Anterior cingulate cortex (tissue), 58 donors: ENCODE measurements at regions not wholly inside any gene's neighbourhood (a gene's known extent, or its start where the extent isn't known, plus 50 kb on each side); places are given as distances from the start of the nearest gene placed in this dataset.

Experiments
- DNase-seq, 58 donors: peaks; one replicate each; lab custom pipeline; 2025; lab: John Stamatoyannopoulos, UW

DNA sequence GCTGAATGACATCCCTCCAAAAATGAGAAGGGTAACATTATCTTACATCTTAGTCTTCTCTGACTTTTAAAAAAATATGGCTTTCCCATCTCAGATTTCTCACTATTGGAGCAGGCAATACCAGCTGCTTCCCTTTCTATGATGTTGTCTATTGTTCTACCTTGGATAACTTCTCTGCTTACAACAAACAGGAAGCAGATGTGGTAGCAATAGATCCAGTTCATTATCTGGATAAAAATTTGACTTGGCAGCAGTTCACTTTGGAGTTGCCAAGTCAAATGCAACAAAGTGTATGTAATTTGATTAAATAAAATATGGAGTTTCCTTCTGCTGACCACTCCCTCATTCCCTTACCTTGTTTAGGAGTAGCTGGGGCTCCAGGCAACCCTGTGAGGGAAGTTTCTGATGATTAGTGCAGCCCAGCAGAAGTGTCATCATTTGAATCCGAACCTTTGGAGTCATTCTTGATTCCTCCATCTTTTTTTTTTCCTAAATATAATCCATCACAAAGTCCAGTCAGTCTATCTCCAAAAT lies 72.0 kb upstream of the GPRIN3 start:
- no peak for DNase-seq

- DNase-seq, result no peak
These were observed 65.8 kb upstream of the GPRIN3 start for GRCh38 chr4:89373394-89373793.

DNA sequence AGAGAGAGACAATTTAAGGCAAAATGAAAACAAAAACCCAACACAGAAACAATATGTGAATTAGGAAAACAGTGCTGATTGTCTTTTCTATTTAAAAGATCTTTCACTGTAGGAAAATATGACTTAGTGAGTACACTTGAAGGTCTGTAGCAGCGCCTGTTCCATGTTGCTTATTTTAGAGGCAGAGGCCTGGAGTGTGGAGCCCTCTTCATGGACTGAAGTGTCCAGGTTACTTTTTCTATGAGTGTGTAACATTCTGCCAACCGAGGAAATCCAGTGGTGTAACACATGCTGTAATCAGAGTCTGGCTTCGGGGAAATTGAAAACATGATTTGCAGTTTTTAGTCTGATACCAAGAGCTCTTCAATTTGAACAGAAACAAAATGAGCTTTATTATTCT lies 64.0 kb upstream of the GPRIN3 start:
- DNase-seq, result no peak

DNA sequence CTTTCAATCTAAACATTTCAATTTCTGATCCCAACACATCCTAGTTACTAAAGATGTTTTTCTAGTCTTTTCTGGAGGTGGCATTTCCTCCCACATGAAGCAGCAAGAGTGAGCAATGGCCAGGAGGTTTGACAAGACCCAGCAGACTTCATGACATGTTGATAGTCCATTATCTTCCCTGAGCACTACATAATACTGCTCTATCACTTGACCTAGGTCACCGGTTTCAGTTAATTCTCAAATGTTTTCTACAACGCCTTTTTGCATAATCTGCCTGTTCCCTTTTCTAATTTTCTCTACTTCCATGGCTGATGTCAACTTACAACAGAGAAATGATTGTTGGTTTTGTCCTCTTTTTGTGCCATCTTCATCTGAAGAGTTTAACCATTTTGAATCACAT lies 62.0 kb upstream of the GPRIN3 start:
- no peak for DNase-seq

GRCh38 chr4:89368861-89369260 lies 61.3 kb upstream of the GPRIN3 start:
- no peak for DNase-seq

DNA sequence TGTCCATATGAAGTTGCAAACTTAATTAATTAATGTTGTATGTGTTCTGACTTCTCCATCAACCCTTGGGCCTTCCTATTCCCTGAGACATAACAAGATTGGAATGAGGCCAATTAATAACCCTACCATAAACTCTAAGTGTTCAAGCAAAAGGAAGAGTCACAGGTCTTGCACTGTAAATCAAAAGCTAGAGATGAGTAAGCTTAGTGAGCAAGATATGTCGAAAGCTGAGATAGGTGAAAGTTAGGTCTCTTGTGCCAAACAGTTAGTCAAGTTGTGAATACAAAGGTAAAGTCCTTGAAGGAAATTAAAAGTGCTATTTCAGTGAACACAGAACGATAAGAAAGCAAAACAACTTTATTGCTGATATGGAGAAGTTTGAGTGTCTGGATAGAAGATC lies 58.2 kb upstream of the GPRIN3 start:
- no peak for DNase-seq

GRCh38 chr4:89365375-89365774 lies 57.8 kb upstream of the GPRIN3 start:
- no peak for DNase-seq

GRCh38 chr4:89364541-89364940 lies 56.9 kb upstream of the GPRIN3 start:
- no peak for DNase-seq

DNA sequence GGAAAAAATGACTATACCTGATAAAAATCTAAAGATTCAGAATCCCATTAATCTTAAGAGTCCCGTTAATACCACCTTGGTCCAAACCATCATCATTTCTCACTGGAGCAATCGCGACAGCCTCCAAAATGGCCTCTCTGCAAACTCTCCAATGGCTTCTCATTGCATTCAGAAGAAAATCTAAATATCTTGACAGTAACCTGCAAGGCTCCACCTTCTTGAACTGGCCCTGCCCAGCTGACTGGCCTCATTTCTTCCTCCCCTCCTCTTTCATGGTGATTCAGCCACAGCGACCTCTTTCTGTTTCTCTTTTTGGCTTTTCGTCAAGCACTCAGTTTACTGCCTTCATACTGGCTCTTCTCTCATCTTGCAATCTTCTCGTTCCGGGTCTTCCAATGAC lies 56.2 kb upstream of the GPRIN3 start:
- no peak for DNase-seq

DNA sequence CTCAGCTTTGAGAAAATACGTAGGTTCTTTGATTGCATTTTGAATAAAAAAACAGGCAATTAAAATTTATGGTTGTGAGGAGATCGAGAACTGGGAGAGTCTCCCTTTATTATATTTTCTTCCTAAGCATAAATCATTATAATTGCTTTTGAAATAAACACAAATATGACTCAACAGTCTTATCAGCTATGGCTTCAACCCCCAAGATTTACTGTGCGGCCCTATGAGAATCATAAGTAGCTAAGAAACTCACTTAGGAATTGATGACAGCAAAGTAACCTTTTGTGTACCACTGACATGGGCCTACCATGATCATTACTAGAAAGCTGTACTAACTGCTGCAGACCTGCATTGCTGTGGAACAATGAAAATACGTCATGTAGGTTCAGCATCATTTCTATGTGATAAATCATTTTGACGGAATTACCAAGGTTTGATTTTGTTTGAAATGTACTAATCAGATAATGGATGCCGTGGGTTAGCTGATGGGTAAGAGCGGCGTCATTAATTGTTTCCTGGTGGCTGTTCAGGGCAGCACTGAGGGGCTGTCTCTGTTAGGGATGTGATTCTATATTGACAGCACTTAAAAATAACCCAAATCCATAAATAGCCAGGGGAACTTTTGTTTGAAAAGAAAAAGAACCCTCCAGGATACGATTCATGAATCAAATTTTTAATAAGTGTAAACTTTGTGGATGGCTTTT lies 51.5 kb upstream of the GPRIN3 start:
- DNase-seq, result no peak

DNA sequence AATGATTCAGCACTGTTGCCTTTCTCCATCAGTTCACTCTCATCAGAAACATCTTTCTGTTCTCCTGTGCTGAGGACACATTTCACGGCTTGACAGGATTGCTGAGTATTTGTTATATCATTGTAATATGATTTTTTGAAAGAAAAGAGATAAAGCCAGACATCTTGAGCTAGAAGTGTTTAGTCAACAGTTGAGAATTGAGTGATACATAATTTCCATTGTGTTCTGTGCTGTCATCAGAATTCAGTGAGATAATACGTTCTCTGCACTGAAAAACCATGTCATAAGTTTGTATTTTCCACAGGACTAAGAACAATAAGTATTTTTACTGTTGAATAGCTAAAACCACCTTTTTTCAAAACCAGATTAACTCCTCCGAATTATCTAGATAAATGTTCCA lies 50.2 kb upstream of the GPRIN3 start:
- DNase-seq, result no peak
